WTC11 (cell line): ENCODE measurements at regions not wholly inside any gene's neighbourhood (a gene's known extent, or its start where the extent isn't known, plus 50 kb on each side); places are given as distances from the start of the nearest gene placed in this dataset.

Experiments
- ATAC-seq: fragments of 200-7000 bp; cut with Tn5 transposase; 2 replicates; pipeline ENCODE4 v1.10.0; 2021; ENCODE audit warnings: mild to moderate bottlenecking, moderate library complexity
- CTCF ChIA-PET: fragments of 300-600 bp; sonication (Branson Sonifier 250); formaldehyde crosslinking; loops from one replicate; lab custom pipeline; 2021; ENCODE audit warnings: antibody characterized with exemption; lab: Charles Lee
- POLR2A ChIA-PET: fragments of 350-600 bp; sonication (Branson Sonifier 250); formaldehyde crosslinking; loops from one replicate; lab custom pipeline; 2021; ENCODE audit warnings: antibody characterized with exemption; lab: Charles Lee
- DNase-seq: peaks from one replicate; pipeline ENCODE4 v3.0.0; 2021; ENCODE audit warnings: low spot score
- H3K27ac Mint-ChIP-seq: 2 replicates; pipeline ENCODE4 v1.8.0; 2021; ENCODE audit warnings: mixed read lengths
- H3K27me3 Mint-ChIP-seq: 2 replicates; pipeline ENCODE4 v1.8.0; 2021; ENCODE audit warnings: low read depth, mild to moderate bottlenecking, moderate library complexity, mixed read lengths
- H3K36me3 Mint-ChIP-seq: 2 replicates; pipeline ENCODE4 v1.8.0; 2021; ENCODE audit warnings: mixed read lengths
- H3K4me1 Mint-ChIP-seq: 2 replicates; pipeline ENCODE4 v1.8.0; 2022; ENCODE audit warnings: mixed read lengths
- H3K4me3 Mint-ChIP-seq: 2 replicates; pipeline ENCODE4 v1.8.0; 2021; ENCODE audit warnings: mild to moderate bottlenecking, moderate library complexity, mixed read lengths
- H3K9me3 Mint-ChIP-seq: 2 replicates; pipeline ENCODE4 v1.8.0; 2021; ENCODE audit warnings: mixed read lengths
- CREM ChIP-seq: sonication (generic); formaldehyde crosslinking; IDR thresholded peaks from 2 replicates; pipeline ENCODE4 v1.8.1; 2022; ENCODE audit warnings: mild to moderate bottlenecking, missing genetic modification reagents, moderate library complexity
- ELF4 ChIP-seq: sonication (generic); formaldehyde crosslinking; IDR thresholded peaks from 2 replicates; pipeline ENCODE4 v1.8.1; 2022; ENCODE audit warnings: low read depth, mild to moderate bottlenecking, moderate library complexity, missing genetic modification reagents
- ETV6 ChIP-seq: sonication (generic); formaldehyde crosslinking; IDR thresholded peaks from 2 replicates; pipeline ENCODE4 v1.8.1; 2022; ENCODE audit warnings: mild to moderate bottlenecking, missing genetic modification reagents
- HMGA2 ChIP-seq: fragments of 250-450 bp; sonication (Bioruptor Pico); IDR thresholded peaks from 2 replicates; pipeline ENCODE4 v1.4.0; 2021; ENCODE audit warnings: mild to moderate bottlenecking, moderate library complexity
- NFYB ChIP-seq: sonication (generic); formaldehyde crosslinking; conservative IDR thresholded peaks from 2 replicates; pipeline ENCODE4 v1.8.0; 2022; ENCODE audit warnings: low read depth, missing genetic modification reagents
- NR3C1 ChIP-seq: sonication (generic); formaldehyde crosslinking; conservative IDR thresholded peaks from 2 replicates; pipeline ENCODE4 v1.8.1; 2023; ENCODE audit warnings: low read depth, mild to moderate bottlenecking, missing genetic modification reagents
- OVOL2 ChIP-seq: fragments of 250-450 bp; sonication (Bioruptor Pico); IDR thresholded peaks from 2 replicates; pipeline ENCODE4 v1.9.0; 2021; ENCODE audit warnings: mild to moderate bottlenecking, borderline replicate concordance
- RELA ChIP-seq: sonication (generic); formaldehyde crosslinking; IDR thresholded peaks from 2 replicates; pipeline ENCODE4 v1.8.1; 2022; ENCODE audit warnings: missing genetic modification reagents, mild to moderate bottlenecking, borderline replicate concordance
- SMAD3 ChIP-seq: sonication (generic); formaldehyde crosslinking; IDR thresholded peaks from 2 replicates; pipeline ENCODE4 v1.8.0; 2022; ENCODE audit warnings: missing genetic modification reagents, mild to moderate bottlenecking, borderline replicate concordance
- SMAD4 ChIP-seq: sonication (generic); formaldehyde crosslinking; IDR thresholded peaks from 2 replicates; pipeline ENCODE4 v1.8.0; 2022; ENCODE audit warnings: mild to moderate bottlenecking, missing genetic modification reagents
- SOX15 ChIP-seq: fragments of 250-450 bp; sonication (Bioruptor Pico); IDR thresholded peaks from 2 replicates; pipeline ENCODE4 v1.9.0; 2021; ENCODE audit warnings: mild to moderate bottlenecking
- TF ChIP-seq, protein P1 (sequence below): sonication (generic); formaldehyde crosslinking; IDR thresholded peaks from 2 replicates; pipeline ENCODE4 v1.8.0; 2022; ENCODE audit warnings: missing genetic modification reagents
- TF ChIP-seq, protein P2 (sequence below): sonication (generic); formaldehyde crosslinking; IDR thresholded peaks from 2 replicates; pipeline ENCODE4 v1.8.0; 2022; ENCODE audit warnings: mild to moderate bottlenecking, missing genetic modification reagents
- TF ChIP-seq, protein P3 (sequence below): sonication (generic); formaldehyde crosslinking; IDR thresholded peaks from 2 replicates; pipeline ENCODE4 v1.8.1; 2023; ENCODE audit warnings: mild to moderate bottlenecking, missing genetic modification reagents
- TF ChIP-seq, protein P4 (sequence below): fragments of 250-450 bp; sonication (Bioruptor Pico); IDR thresholded peaks from 2 replicates; pipeline ENCODE4 v1.9.0; 2021; ENCODE audit warnings: moderate library complexity, mild to moderate bottlenecking, inconsistent platforms, borderline replicate concordance

DNA sequence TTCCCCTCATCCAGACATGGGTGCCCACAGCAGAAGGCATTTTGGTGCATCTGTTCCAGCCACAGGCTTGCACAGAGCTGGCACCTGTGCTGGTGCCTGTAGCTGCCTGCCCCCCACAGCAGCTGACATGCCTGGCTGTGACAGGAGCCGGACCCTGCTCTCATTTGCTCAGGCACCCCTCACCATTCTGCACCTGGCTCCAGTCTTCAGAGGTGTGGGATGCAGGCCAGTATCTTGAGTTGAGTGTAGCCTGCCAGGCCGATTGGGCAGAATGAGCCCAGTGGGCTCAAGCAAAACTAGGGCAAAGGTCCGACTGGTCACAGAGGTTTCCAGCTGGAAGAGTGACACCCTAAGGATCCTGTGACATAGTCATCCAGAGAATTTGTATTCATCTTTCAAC is 887.7 kb downstream of the CDH11 start:
- no peaks in the 10 kb centered on the region; the same call in 1 of the 2 replicates for H3K36me3 Mint-ChIP-seq

DNA sequence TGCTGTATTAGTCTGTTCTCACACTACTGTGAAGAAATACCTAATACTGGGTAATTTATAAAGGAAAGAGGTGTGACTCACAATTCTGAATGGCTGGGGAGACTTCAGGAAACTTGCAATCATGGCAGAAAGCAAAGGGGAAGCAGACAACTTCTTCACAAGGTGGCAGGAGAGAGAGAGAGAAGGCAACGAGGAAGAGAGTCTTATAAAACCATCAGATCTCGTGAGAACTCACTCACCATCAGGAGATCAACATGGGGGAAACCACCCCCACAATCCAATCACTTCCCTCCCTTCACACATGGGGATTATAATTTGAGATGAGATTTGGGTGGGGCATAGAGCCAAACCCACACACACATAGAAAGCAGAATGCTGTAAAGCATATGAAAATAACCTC is 896.2 kb downstream of the CDH11 start:
- DNase-seq = no peak
- Mint-ChIP-seq H3K4me3 (no peak overlapping the region), H3K36me3 (no peaks in the 10 kb centered on the region; the same call in 1 of the 2 replicates), H3K27ac (no peak overlapping the region), H3K9me3 (peaks cover 26% of the 10 kb centered on the region), H3K27me3 (no peaks in the 10 kb centered on the region), H3K4me1 (no peaks in the 10 kb centered on the region)
- POLR2A ChIA-PET = no interaction called here
- no peak for ATAC-seq
- TF ChIP-seq, protein P1, sequence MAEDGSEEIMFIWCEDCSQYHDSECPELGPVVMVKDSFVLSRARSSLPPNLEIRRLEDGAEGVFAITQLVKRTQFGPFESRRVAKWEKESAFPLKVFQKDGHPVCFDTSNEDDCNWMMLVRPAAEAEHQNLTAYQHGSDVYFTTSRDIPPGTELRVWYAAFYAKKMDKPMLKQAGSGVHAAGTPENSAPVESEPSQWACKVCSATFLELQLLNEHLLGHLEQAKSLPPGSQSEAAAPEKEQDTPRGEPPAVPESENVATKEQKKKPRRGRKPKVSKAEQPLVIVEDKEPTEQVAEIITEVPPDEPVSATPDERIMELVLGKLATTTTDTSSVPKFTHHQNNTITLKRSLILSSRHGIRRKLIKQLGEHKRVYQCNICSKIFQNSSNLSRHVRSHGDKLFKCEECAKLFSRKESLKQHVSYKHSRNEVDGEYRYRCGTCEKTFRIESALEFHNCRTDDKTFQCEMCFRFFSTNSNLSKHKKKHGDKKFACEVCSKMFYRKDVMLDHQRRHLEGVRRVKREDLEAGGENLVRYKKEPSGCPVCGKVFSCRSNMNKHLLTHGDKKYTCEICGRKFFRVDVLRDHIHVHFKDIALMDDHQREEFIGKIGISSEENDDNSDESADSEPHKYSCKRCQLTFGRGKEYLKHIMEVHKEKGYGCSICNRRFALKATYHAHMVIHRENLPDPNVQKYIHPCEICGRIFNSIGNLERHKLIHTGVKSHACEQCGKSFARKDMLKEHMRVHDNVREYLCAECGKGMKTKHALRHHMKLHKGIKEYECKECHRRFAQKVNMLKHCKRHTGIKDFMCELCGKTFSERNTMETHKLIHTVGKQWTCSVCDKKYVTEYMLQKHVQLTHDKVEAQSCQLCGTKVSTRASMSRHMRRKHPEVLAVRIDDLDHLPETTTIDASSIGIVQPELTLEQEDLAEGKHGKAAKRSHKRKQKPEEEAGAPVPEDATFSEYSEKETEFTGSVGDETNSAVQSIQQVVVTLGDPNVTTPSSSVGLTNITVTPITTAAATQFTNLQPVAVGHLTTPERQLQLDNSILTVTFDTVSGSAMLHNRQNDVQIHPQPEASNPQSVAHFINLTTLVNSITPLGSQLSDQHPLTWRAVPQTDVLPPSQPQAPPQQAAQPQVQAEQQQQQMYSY (CRISPR knock-in tag) = no peak
- TF ChIP-seq CREM (CRISPR knock-in tag) = no peak
- no peak for TF ChIP-seq SOX15 (CRISPR knock-in tag)
- TF ChIP-seq, protein P2, sequence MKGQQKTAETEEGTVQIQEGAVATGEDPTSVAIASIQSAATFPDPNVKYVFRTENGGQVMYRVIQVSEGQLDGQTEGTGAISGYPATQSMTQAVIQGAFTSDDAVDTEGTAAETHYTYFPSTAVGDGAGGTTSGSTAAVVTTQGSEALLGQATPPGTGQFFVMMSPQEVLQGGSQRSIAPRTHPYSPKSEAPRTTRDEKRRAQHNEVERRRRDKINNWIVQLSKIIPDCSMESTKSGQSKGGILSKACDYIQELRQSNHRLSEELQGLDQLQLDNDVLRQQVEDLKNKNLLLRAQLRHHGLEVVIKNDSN (CRISPR knock-in tag) = no peak
- TF ChIP-seq RELA (CRISPR knock-in tag) = no peak
- TF ChIP-seq OVOL2 (CRISPR knock-in tag) = no peak
- TF ChIP-seq SMAD4 (CRISPR knock-in tag) = no peak
- no peak for TF ChIP-seq SMAD3
- TF ChIP-seq NFYB (CRISPR knock-in tag) = no peak
- TF ChIP-seq, protein P3, sequence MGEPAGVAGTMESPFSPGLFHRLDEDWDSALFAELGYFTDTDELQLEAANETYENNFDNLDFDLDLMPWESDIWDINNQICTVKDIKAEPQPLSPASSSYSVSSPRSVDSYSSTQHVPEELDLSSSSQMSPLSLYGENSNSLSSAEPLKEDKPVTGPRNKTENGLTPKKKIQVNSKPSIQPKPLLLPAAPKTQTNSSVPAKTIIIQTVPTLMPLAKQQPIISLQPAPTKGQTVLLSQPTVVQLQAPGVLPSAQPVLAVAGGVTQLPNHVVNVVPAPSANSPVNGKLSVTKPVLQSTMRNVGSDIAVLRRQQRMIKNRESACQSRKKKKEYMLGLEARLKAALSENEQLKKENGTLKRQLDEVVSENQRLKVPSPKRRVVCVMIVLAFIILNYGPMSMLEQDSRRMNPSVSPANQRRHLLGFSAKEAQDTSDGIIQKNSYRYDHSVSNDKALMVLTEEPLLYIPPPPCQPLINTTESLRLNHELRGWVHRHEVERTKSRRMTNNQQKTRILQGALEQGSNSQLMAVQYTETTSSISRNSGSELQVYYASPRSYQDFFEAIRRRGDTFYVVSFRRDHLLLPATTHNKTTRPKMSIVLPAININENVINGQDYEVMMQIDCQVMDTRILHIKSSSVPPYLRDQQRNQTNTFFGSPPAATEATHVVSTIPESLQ (CRISPR knock-in tag) = no peak
- TF ChIP-seq, protein P4, sequence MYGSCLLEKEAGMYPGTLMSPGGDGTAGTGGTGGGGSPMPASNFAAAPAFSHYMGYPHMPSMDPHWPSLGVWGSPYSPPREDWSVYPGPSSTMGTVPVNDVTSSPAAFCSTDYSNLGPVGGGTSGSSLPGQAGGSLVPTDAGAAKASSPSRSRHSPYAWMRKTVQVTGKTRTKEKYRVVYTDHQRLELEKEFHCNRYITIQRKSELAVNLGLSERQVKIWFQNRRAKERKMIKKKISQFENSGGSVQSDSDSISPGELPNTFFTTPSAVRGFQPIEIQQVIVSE (CRISPR knock-in tag) = no peak
- TF ChIP-seq HMGA2 (CRISPR knock-in tag) = no peak
- no peak for TF ChIP-seq ETV6
- CTCF ChIA-PET = no interaction called here

More for the DNA sequence above, 887.7 kb downstream of the CDH11 start:
- ATAC-seq (no peak), DNase-seq (no peak)
- H3K4me3 Mint-ChIP-seq = no peak overlapping the region
- TF ChIP-seq ELF4 (CRISPR knock-in tag) = no peak
- H3K27me3 Mint-ChIP-seq = no peaks in the 10 kb centered on the region
- ChIA-PET CTCF (no interaction called here), POLR2A (no interaction called here)
- no peak overlapping the region for H3K27ac Mint-ChIP-seq
- H3K4me1 Mint-ChIP-seq = no peaks in the 10 kb centered on the region
- peaks cover 11% of the 10 kb centered on the region for H3K9me3 Mint-ChIP-seq

DNA sequence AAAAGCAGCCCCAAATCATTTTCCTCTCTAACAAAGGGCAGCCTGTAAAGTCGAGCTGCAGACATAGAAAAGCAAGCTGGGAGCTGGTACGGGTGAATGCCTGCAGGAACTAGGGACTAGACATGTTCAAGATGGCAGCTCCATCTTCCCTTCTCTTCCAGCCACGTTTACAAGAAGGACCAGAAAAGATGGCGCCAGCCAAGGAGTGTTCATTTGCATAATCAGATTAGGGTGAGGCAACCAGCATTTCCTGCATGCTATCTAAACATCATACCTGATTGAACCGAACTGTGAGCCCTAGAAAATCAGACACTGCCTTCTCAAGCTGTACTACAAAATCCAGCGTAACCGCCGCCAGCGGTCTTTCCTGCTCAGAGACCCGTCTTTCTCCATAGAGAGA is 896.8 kb downstream of the CDH11 start:
- H3K27ac Mint-ChIP-seq = no peak overlapping the region
- CTCF ChIA-PET = no interaction called here
- ATAC-seq = no peak

More for the DNA sequence above, 896.8 kb downstream of the CDH11 start:
- POLR2A ChIA-PET = no interaction called here
- no peak for DNase-seq
- H3K4me1 Mint-ChIP-seq = no peaks in the 10 kb centered on the region
- H3K9me3 Mint-ChIP-seq = peaks cover 21% of the 10 kb centered on the region
- no peaks in the 10 kb centered on the region; the same call in 1 of the 2 replicates for H3K36me3 Mint-ChIP-seq
- H3K27me3 Mint-ChIP-seq = no peaks in the 10 kb centered on the region
- TF ChIP-seq RELA (CRISPR knock-in tag) (no peak), NR3C1 (CRISPR knock-in tag) (no peak)
- H3K4me3 Mint-ChIP-seq = no peak overlapping the region
